ENCODE measurements at regions not wholly inside any gene's neighbourhood (a gene's known extent, or its start where the extent isn't known, plus 50 kb on each side); places are given as distances from the start of the nearest gene placed in this dataset.
A peak's percentile ranks its signal among the peaks of the same experiment; 100 is the strongest.

DNA sequence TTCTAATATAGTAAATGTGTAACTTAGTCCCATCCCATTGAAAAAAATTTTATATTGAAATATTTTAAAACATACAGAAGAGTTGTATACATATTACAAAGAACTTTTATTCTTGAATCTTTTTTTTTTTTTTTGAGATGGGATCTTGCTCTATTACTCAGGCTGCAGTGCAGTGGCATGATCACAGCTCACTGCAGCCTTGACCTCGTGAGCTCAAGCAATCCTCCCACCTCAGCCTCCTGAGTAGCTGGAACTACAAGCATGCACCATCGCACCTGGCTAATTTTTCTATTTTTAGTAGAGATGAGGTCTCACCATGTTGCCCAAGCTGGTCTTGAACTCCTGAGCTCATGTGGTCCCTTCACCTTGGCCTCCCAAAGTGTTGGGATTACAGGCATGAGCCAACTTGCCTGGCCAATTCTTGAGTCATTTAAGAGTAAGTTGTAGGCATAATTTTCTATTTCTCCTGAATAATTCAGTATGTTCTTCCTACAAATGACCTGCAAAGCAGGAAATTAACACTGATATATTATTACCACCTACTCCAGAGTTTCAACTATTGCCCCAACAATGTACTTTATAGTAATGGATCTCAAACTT, 153.0 kb upstream of the BMP4 start:
- H3K4me3 Mint-ChIP-seq: no peak overlapping the region
- no peaks in the 10 kb centered on the region; the same call in none of the 2 replicates for H3K36me3 Mint-ChIP-seq (ENCODE audit: low read depth)
- TF ChIP-seq, protein P1, sequence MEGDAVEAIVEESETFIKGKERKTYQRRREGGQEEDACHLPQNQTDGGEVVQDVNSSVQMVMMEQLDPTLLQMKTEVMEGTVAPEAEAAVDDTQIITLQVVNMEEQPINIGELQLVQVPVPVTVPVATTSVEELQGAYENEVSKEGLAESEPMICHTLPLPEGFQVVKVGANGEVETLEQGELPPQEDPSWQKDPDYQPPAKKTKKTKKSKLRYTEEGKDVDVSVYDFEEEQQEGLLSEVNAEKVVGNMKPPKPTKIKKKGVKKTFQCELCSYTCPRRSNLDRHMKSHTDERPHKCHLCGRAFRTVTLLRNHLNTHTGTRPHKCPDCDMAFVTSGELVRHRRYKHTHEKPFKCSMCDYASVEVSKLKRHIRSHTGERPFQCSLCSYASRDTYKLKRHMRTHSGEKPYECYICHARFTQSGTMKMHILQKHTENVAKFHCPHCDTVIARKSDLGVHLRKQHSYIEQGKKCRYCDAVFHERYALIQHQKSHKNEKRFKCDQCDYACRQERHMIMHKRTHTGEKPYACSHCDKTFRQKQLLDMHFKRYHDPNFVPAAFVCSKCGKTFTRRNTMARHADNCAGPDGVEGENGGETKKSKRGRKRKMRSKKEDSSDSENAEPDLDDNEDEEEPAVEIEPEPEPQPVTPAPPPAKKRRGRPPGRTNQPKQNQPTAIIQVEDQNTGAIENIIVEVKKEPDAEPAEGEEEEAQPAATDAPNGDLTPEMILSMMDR (IDR thresholded peaks at IDR 0.05): no peak
- no peaks in the 10 kb centered on the region for H3K9me3 Mint-ChIP-seq
- H3K27me3 Mint-ChIP-seq (ENCODE audit: insufficient read depth): no peaks in the 10 kb centered on the region; the same call in none of the 2 replicates
- peaks cover 50% of the 10 kb centered on the region for H3K4me1 Mint-ChIP-seq (ENCODE audit: low read depth)
- no peak for DNase-seq
- H3K27ac Mint-ChIP-seq: peak overlapping the region; percentile 7; the same call in 1 of the 2 replicates

DNA sequence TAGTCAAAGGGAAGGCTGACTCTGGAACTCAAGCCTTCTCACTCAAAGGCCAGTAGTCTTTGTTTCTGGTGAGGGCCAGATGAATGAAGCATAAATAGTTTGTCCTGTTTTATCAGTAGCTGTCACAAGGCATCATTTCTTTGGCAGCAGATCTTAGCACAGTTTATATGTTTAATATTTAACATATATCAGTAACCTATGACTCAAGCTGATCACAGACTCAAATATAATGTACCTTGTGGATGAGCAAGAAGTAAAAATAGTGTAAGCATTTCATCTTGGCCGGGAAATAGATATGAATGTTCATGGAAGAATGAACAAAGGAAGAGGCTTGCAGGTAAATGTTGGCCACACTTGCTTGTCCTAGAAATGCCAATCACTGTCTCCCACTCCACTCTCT, 158.3 kb upstream of the BMP4 start:
- peaks cover 41% of the 10 kb centered on the region for H3K4me1 Mint-ChIP-seq (ENCODE audit: low read depth)
- no peak overlapping the region for H3K27ac Mint-ChIP-seq
- H3K27me3 Mint-ChIP-seq (ENCODE audit: insufficient read depth): no peaks in the 10 kb centered on the region; the same call in 1 of the 2 replicates
- H3K9me3 Mint-ChIP-seq: no peaks in the 10 kb centered on the region
- no peaks in the 10 kb centered on the region; the same call in none of the 2 replicates for H3K36me3 Mint-ChIP-seq (ENCODE audit: low read depth)
- TF ChIP-seq, protein P1 (IDR thresholded peaks at IDR 0.05): no peak
- no peak overlapping the region for H3K4me3 Mint-ChIP-seq
- no peak for DNase-seq

GRCh38 chr14:54116198-54116885, 159.7 kb upstream of the BMP4 start:
- Mint-ChIP-seq H3K4me3 (no peak overlapping the region), H3K27ac (no peak overlapping the region), H3K9me3 (no peaks in the 10 kb centered on the region), H3K27me3 (ENCODE audit: insufficient read depth) (no peaks in the 10 kb centered on the region; the same call in 1 of the 2 replicates), H3K4me1 (ENCODE audit: low read depth) (peaks cover 31% of the 10 kb centered on the region), H3K36me3 (ENCODE audit: low read depth) (no peaks in the 10 kb centered on the region; the same call in none of the 2 replicates)
- DNase-seq: no peak
- TF ChIP-seq, protein P1 (IDR thresholded peaks at IDR 0.05): no peak

DNA sequence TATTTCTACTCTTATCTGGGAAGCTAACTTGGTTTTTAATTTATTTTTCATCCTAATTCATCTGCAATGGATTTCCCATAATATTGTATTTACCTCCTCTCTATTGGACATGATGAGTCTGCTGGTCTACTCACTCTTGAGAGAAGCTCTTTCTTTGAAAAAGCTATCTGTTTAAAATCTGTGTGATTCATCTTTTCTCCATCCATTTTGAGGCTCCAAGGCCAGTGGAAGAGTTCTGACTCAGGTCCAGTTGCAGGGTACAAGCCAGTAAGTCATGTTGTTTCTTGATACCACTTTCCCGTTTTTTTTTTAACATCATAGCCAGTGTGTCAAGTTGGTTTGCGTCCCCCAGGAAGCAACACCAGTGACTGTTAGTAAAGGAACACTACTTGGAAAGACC, 160.3 kb upstream of the BMP4 start:
- H3K4me1 Mint-ChIP-seq (ENCODE audit: low read depth): peaks cover 31% of the 10 kb centered on the region
- H3K9me3 Mint-ChIP-seq: no peaks in the 10 kb centered on the region
- H3K4me3 Mint-ChIP-seq: no peak overlapping the region
- H3K36me3 Mint-ChIP-seq (ENCODE audit: low read depth): no peaks in the 10 kb centered on the region; the same call in none of the 2 replicates
- no peak overlapping the region; the same call in 1 of the 2 replicates for H3K27ac Mint-ChIP-seq
- DNase-seq: peak; percentile 78
- no peaks in the 10 kb centered on the region; the same call in 1 of the 2 replicates for H3K27me3 Mint-ChIP-seq (ENCODE audit: insufficient read depth)
- TF ChIP-seq, protein P1 (IDR thresholded peaks at IDR 0.05): no peak

DNA sequence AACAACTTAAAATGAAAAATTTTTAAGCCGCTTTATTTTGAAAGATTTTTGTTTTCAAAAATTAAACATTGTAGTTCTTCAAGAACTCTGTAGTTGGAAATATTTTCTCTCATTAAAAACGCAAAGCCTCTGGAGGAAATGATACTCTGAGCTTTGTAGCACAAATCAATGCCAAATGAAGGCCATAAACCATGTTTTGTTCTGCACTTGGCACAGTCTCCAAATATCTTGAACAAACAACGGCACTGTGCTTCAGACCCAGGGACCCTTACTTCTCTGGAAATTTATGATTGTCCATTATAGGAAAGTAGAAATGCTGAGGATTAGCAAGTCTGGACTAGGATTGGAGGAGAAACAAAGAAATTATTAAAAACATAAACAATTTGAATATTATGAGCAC, 160.8 kb upstream of the BMP4 start:
- no peaks in the 10 kb centered on the region; the same call in none of the 2 replicates for H3K36me3 Mint-ChIP-seq (ENCODE audit: low read depth)
- TF ChIP-seq, protein P1 (IDR thresholded peaks at IDR 0.05): no peak
- no peak overlapping the region for H3K27ac Mint-ChIP-seq

More for the DNA sequence above, 160.8 kb upstream of the BMP4 start:
- Mint-ChIP-seq H3K4me1 (ENCODE audit: low read depth) (peaks cover 31% of the 10 kb centered on the region), H3K4me3 (no peak overlapping the region), H3K27me3 (ENCODE audit: insufficient read depth) (no peaks in the 10 kb centered on the region; the same call in 1 of the 2 replicates), H3K9me3 (no peaks in the 10 kb centered on the region)
- no peak for DNase-seq
